GM12801 (cell line): ENCODE measurements at regions not wholly inside any gene's neighbourhood (a gene's known extent, or its start where the extent isn't known, plus 50 kb on each side); places are given as distances from the start of the nearest gene placed in this dataset.

Experiments
- CTCF ChIP-seq: IDR thresholded peaks from one replicate; pipeline ENCODE4 v1.5.1; 2011; ENCODE audit warnings: control low read depth; ENCODE audit not compliant: insufficient read length; ENCODE audit errors: extremely low read depth

- TF ChIP-seq CTCF, result no peak
Measured at GRCh38 chr6:85747666-85748065, 105.0 kb upstream of the SYNCRIP start.

- TF ChIP-seq CTCF, result no peak
Measured at GRCh38 chr6:85747093-85747492, 104.4 kb upstream of the SYNCRIP start.

- no peak for TF ChIP-seq CTCF
Measured at GRCh38 chr6:85744433-85744970, 101.8 kb upstream of the SYNCRIP start.

- no peak for TF ChIP-seq CTCF
Measured at GRCh38 chr6:85726206-85726605, 83.5 kb upstream of the SYNCRIP start.

GRCh38 chr6:85715797-85716196 is 73.1 kb upstream of the SYNCRIP start:
- no peak for TF ChIP-seq CTCF

GRCh38 chr6:85714893-85715530 is 72.3 kb upstream of the SYNCRIP start:
- TF ChIP-seq CTCF, result no peak

- no peak for TF ChIP-seq CTCF
Measured at GRCh38 chr6:85712346-85712745, 69.7 kb upstream of the SYNCRIP start.
